HCT116 (cell line): ENCODE measurements at regions not wholly inside any gene's neighbourhood (a gene's known extent, or its start where the extent isn't known, plus 50 kb on each side); places are given as distances from the start of the nearest gene placed in this dataset.

Source experiments
- ATAC-seq: fragments of 200-7000 bp; cut with Tn5 transposase; 2 replicates; pipeline ENCODE4 v1.9.1; 2020; ENCODE audit warnings: mild to moderate bottlenecking, moderate library complexity
- BruUV-seq: library from RNA; stranded (reverse); fragments of 400-500 nt; replicated peaks from 2 replicates; lab custom pipeline; 2021; lab: Mats Ljungman, UMichigan
- CTCF ChIA-PET: fragments of 300-600 bp; sonication (Branson Sonifier 250); formaldehyde crosslinking; loops from one replicate; lab custom pipeline; 2021; ENCODE audit warnings: antibody characterized with exemption; lab: Charles Lee
- POLR2A ChIA-PET: fragments of 300-600, 350-600 bp; sonication (Branson Sonifier 250); formaldehyde crosslinking; loops from one replicate; lab custom pipeline; 2021; ENCODE audit warnings: antibody characterized with exemption; lab: Charles Lee
- RAD21 ChIA-PET, 2 experiments: fragments of 300-600 bp; sonication (Branson Sonifier 250); formaldehyde crosslinking; loops; one replicate each; lab custom pipeline; 2023; ENCODE audit warnings: low total read pairs in 2 of 2; ENCODE audit not compliant: uncharacterized antibody in 2 of 2, unreplicated experiment in 2 of 2, low non-redundant PET in 1 of 2; lab: Charles Lee
- DNase-seq: peaks from one replicate; pipeline ENCODE4 v3.0.0-alpha.2; 2010; ENCODE audit warnings: low read depth, low spot score
- H2AFZ ChIP-seq: fragments of 200-600 bp; shearing (Covaris generic), sonication (generic); 2 replicates; pipeline ENCODE4 v1.6.1; 2017; ENCODE audit warnings: low read depth, mixed run types, mixed read lengths, antibody characterized with exemption, low read length; ENCODE audit not compliant: poor library complexity, severe bottlenecking
- H3K27ac ChIP-seq: 2 replicates; pipeline ENCODE4 v1.5.1; 2012; ENCODE audit warnings: low read depth, low read length
- H3K27me3 ChIP-seq: fragments of 200-600 bp; sonication (generic); 2 replicates; pipeline ENCODE4 v1.6.1; 2016; ENCODE audit warnings: mixed run types, low read length, mixed read lengths; ENCODE audit not compliant: insufficient read depth
- H3K36me3 ChIP-seq, 2 experiments: fragments of 200-500 bp in 1 of 2; fragments of 200-600 bp in 1 of 2; sonication (Bioruptor generic) in 1 of 2; sonication (generic) in 1 of 2; 2 replicates each; pipeline versions ENCODE4 v1.5.1 to v1.6.1; 2014 to 2016; ENCODE audit warnings: low read length in 2 of 2, inconsistent platforms in 1 of 2, mixed read lengths in 1 of 2, mixed run types in 1 of 2; ENCODE audit not compliant: insufficient read depth in 2 of 2, control insufficient read depth in 1 of 2
- H3K4me1 ChIP-seq, 2 experiments: fragments of 200-600 bp in 1 of 2; sonication (generic) in 1 of 2; 2 replicates each; pipeline versions ENCODE4 v1.5.1 to v1.6.1; 2012 to 2017; ENCODE audit warnings: low read length in 2 of 2, inconsistent platforms in 1 of 2, mild to moderate bottlenecking in 1 of 2, mixed read lengths in 1 of 2, mixed run types in 1 of 2, moderate library complexity in 1 of 2; ENCODE audit not compliant: insufficient read depth in 2 of 2, control insufficient read depth in 1 of 2
- H3K4me2 ChIP-seq: fragments of 200-600 bp; sonication (generic); 2 replicates; pipeline ENCODE4 v1.6.1; 2017; ENCODE audit warnings: mixed run types, low read length, mixed read lengths
- H3K4me3 ChIP-seq, 2 experiments: fragments of 200-600 bp in 1 of 2; sonication (generic) in 1 of 2; replicated peaks in 1 of 2; 2 replicates each; pipeline ENCODE4 v1.5.1; 2011 to 2016; ENCODE audit warnings: low read length in 2 of 2, control low read depth in 1 of 2, low read depth in 1 of 2, mild to moderate bottlenecking in 1 of 2, mixed read lengths in 1 of 2, mixed run types in 1 of 2
- H3K79me2 ChIP-seq: fragments of 200-600 bp; sonication (generic); 2 replicates; pipeline ENCODE4 v1.6.1; 2017; ENCODE audit warnings: mild to moderate bottlenecking, mixed run types, low read length, moderate library complexity, mixed read lengths; ENCODE audit not compliant: insufficient read depth
- H3K9ac ChIP-seq: fragments of 200-600 bp; sonication (generic); 2 replicates; pipeline ENCODE4 v1.6.1; 2016; ENCODE audit warnings: low read length, mixed read lengths
- H3K9me2 ChIP-seq: fragments of 200-600 bp; sonication (generic), shearing (Covaris generic); 2 replicates; pipeline ENCODE4 v1.6.1; 2017; ENCODE audit warnings: mixed run types, mild to moderate bottlenecking, moderate library complexity; ENCODE audit not compliant: insufficient read depth
- H3K9me3 ChIP-seq, 2 experiments: fragments of 200-500 bp in 1 of 2; fragments of 200-600 bp in 1 of 2; sonication (Bioruptor generic) in 1 of 2; sonication (generic) in 1 of 2; 2 replicates each; pipeline ENCODE4 v1.6.1; 2014 to 2017; ENCODE audit warnings: low read length in 2 of 2, mixed read lengths in 2 of 2, inconsistent platforms in 1 of 2, low read depth in 1 of 2, mild to moderate bottlenecking in 1 of 2, mixed run types in 1 of 2, moderate library complexity in 1 of 2; ENCODE audit not compliant: control insufficient read depth in 1 of 2, insufficient read depth in 1 of 2
- H4K20me1 ChIP-seq: fragments of 200-600 bp; sonication (generic), shearing (Covaris generic); 2 replicates; pipeline ENCODE4 v1.6.1; 2017; ENCODE audit warnings: mixed run types, mild to moderate bottlenecking, moderate library complexity; ENCODE audit not compliant: insufficient read depth
- EGR1 ChIP-seq: IDR thresholded peaks from 2 replicates; pipeline ENCODE4 v1.6.1; 2012; ENCODE audit warnings: low read depth
- MAX ChIP-seq: IDR thresholded peaks from 2 replicates; pipeline ENCODE4 v1.6.1; 2012
- POLR2A ChIP-seq: IDR thresholded peaks from 2 replicates; pipeline ENCODE4 v1.7.0; 2011; ENCODE audit warnings: borderline replicate concordance; ENCODE audit not compliant: insufficient read depth, insufficient read length; ENCODE audit errors: extremely low read depth
- SIN3A ChIP-seq: IDR thresholded peaks from 2 replicates; pipeline ENCODE4 v1.6.1; 2012; ENCODE audit warnings: low read depth
- TCF7L2 ChIP-seq: IDR thresholded peaks from 2 replicates; pipeline ENCODE4 v1.7.0; 2011; ENCODE audit warnings: borderline replicate concordance, inconsistent platforms; ENCODE audit not compliant: insufficient read depth, insufficient read length; ENCODE audit errors: extremely low read depth
- YY1 ChIP-seq: IDR thresholded peaks from 2 replicates; pipeline ENCODE4 v1.6.1; 2011; ENCODE audit warnings: low read length, low read depth, moderate library complexity, mild to moderate bottlenecking; ENCODE audit not compliant: insufficient replicate concordance; ENCODE audit errors: extremely low read depth
- intact Hi-C: fragments of 100-400 bp; cut with micrococcal nuclease; formaldehyde crosslinking; loops from 2 replicates; pipeline ENCODE4 v1.10.0; 2022
- TF ChIP-seq, protein P1 (sequence below), 3 experiments: fragments of 200-600 bp in 1 of 3; sonication (generic) in 1 of 3; IDR thresholded peaks in 2 of 3; conservative IDR thresholded peaks in 1 of 3; 2 replicates each; pipeline ENCODE4 v1.5.1; 2012 to 2017; ENCODE audit warnings: low read depth in 2 of 3, low read length in 2 of 3, antibody characterized with exemption in 1 of 3, borderline replicate concordance in 1 of 3, control low read depth in 1 of 3, mild to moderate bottlenecking in 1 of 3, mixed read lengths in 1 of 3, mixed run types in 1 of 3, moderate library complexity in 1 of 3; ENCODE audit not compliant: insufficient read depth in 1 of 3

DNA sequence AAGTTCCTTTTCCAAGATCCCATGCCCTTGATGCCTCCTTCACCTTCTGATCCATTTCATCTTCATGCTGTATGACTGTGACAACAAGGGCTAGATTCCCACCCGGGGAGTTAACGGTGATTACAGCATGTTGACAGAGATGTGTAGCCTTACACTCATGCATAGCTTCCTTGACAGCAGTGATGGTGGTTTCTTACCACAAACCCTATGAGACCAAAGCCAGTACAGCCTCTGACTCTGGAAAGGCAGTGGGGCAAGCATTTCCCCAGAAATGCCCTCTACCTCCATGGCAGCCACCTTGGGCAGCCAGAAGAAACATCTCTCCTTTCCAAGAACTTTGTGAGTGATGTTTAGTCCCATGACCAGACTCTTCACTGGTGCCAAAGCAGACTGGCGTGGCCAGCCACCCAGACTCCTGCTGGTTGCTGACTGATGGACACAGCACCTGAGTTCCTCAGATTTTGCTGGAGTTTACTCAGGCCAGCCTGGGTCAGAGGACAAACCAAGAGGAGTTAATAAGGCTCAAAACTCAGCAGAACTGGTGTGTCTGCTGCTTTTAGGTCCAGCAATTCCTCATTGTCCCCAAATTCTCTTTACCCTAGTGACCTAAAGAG is 199.7 kb upstream of the SLC27A6 start:
- H3K36me3 ChIP-seq: no peaks in the 10 kb centered on the region
- TF ChIP-seq POLR2A (no peak), MAX (no peak), EGR1 (no peak), SIN3A (no peak), YY1 (no peak)
- no peaks in the 10 kb centered on the region for H3K27me3 ChIP-seq
- no peak overlapping the region for H3K4me2 ChIP-seq
- H3K9ac ChIP-seq: no peak overlapping the region
- RAD21 ChIA-PET: no interaction called here
- H3K79me2 ChIP-seq: no peaks in the 10 kb centered on the region
- no peaks in the 10 kb centered on the region for H4K20me1 ChIP-seq
- POLR2A ChIA-PET: no interaction called here
- BruUV-seq: no TSS peak
- no peak for DNase-seq
- ATAC-seq: no peak
- intact Hi-C loops: no loop called here
- H3K4me3 ChIP-seq: no peak overlapping the region
- no peaks in the 10 kb centered on the region for H3K9me2 ChIP-seq
- no peaks in the 10 kb centered on the region for H3K9me3 ChIP-seq
- no peak overlapping the region for H2AFZ ChIP-seq
- no peaks in the 10 kb centered on the region for H3K4me1 ChIP-seq
- H3K27ac ChIP-seq: no peak overlapping the region
- CTCF ChIA-PET: no interaction called here

- POLR2A ChIA-PET: no interaction called here
- H3K79me2 ChIP-seq: no peaks in the 10 kb centered on the region
- H3K9me3 ChIP-seq: no peaks in the 10 kb centered on the region
- ATAC-seq: no peak
- CTCF ChIA-PET: no interaction called here
- no TSS peak for BruUV-seq
- TF ChIP-seq TCF7L2 (no peak), POLR2A (no peak), EGR1 (no peak)
- TF ChIP-seq, protein P1, sequence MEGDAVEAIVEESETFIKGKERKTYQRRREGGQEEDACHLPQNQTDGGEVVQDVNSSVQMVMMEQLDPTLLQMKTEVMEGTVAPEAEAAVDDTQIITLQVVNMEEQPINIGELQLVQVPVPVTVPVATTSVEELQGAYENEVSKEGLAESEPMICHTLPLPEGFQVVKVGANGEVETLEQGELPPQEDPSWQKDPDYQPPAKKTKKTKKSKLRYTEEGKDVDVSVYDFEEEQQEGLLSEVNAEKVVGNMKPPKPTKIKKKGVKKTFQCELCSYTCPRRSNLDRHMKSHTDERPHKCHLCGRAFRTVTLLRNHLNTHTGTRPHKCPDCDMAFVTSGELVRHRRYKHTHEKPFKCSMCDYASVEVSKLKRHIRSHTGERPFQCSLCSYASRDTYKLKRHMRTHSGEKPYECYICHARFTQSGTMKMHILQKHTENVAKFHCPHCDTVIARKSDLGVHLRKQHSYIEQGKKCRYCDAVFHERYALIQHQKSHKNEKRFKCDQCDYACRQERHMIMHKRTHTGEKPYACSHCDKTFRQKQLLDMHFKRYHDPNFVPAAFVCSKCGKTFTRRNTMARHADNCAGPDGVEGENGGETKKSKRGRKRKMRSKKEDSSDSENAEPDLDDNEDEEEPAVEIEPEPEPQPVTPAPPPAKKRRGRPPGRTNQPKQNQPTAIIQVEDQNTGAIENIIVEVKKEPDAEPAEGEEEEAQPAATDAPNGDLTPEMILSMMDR (IDR thresholded peaks at IDR 0.05 in 2 of 3, conservative IDR thresholded peaks at IDR 0.05 in 1 of 3; ENCODE audit: borderline replicate concordance in 1 of 3, insufficient read depth in 1 of 3, low read depth in 2 of 3, low read length in 2 of 3): no peak
- H3K4me3 ChIP-seq: no peak overlapping the region
- no peak overlapping the region for H3K9ac ChIP-seq
- intact Hi-C loops: no loop called here
- no peak overlapping the region for H2AFZ ChIP-seq
- DNase-seq: no peak
- H3K36me3 ChIP-seq: no peaks in the 10 kb centered on the region
- H3K4me2 ChIP-seq: no peak overlapping the region
- H3K4me1 ChIP-seq: no peaks in the 10 kb centered on the region
- H3K9me2 ChIP-seq: no peaks in the 10 kb centered on the region
- H3K27me3 ChIP-seq: no peaks in the 10 kb centered on the region
- no peak overlapping the region for H3K27ac ChIP-seq
- H4K20me1 ChIP-seq: no peaks in the 10 kb centered on the region
- RAD21 ChIA-PET: no interaction called here
These were observed 198.9 kb upstream of the SLC27A6 start for GRCh38 chr5:128766406-128766805.
